ENCODE measurements at regions not wholly inside any gene's neighbourhood (a gene's known extent, or its start where the extent isn't known, plus 50 kb on each side); places are given as distances from the start of the nearest gene placed in this dataset.

DNA sequence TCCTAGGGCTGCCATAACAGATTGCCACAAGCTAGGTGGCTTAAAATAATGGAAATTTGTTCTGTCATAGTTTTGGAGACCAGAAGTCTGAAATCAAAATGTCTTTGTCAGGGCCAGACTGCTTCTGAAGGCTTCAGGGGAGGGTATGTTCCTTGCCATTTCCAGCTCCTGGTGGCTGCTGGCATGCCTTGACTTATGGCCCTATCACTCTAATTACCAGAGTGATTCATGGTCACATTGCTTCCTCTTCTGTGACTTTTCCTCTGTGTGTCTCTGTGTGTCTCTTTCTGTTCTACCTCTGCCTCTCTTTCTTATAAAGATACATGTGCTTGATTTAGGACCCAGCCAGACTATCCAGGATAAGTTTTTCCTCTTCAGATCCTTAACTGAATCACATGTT, 635.2 kb upstream of the IMPG1 start:
- no peak for TF ChIP-seq TAF1 (IDR thresholded peaks at IDR 0.05; ENCODE audit: low read depth, low read length)
- no peak for TF ChIP-seq POLR2AphosphoS5 (IDR thresholded peaks at IDR 0.05; ENCODE audit: low read depth, low read length)
- no peak for TF ChIP-seq PAX5 (IDR thresholded peaks at IDR 0.05; ENCODE audit: insufficient read depth, low read length, severe bottlenecking)
- TF ChIP-seq POLR2A (IDR thresholded peaks at IDR 0.05; ENCODE audit: low read depth, low read length) = no peak
- no peak for TF ChIP-seq POU2F2 (IDR thresholded peaks at IDR 0.05; ENCODE audit: low read depth, low read length)
- TF ChIP-seq SPI1 (IDR thresholded peaks at IDR 0.05; ENCODE audit: low read depth, low read length) = no peak

Data from GM12891 (cell line).